ENCODE measurements at regions not wholly inside any gene's neighbourhood (a gene's known extent, or its start where the extent isn't known, plus 50 kb on each side); places are given as distances from the start of the nearest gene placed in this dataset.
"Not testable (repeated sequence)": the region's sequence is repeated elsewhere in the genome, so short reads cannot be mapped to it uniquely, and the experiment has no call there.

- no peak overlapping the region for H3K4me3 ChIP-seq (ENCODE audit: low read depth, low read length, poor library complexity, severe bottlenecking)
- ChIA-PET POLR2A (ENCODE audit: low non-redundant PET) (no interaction called here), CTCF (no interaction called here)
- intact Hi-C loops (cut with micrococcal nuclease; ENCODE audit: unreplicated experiment): no loop called here
- H3K9me3 ChIP-seq (ENCODE audit: low read depth, low read length, poor library complexity, severe bottlenecking): no peaks in the 10 kb centered on the region
- no peak overlapping the region for H3K27ac ChIP-seq (ENCODE audit: low read depth, low read length, poor library complexity, severe bottlenecking)
- H3K36me3 ChIP-seq (ENCODE audit: insufficient read depth, low read length, poor library complexity, severe bottlenecking): no peaks in the 10 kb centered on the region
- no peak for DNase-seq (ENCODE audit: low spot score)
- BruUV-seq (replicated peaks): no TSS peak
- H3K27me3 ChIP-seq (replicated peaks; ENCODE audit: insufficient read depth, low read depth, low read length, poor library complexity): no peaks in the 10 kb centered on the region
- no peak for TF ChIP-seq EZH2 (IDR thresholded peaks at IDR 0.05; ENCODE audit: borderline replicate concordance, low read depth, low read length, poor library complexity, severe bottlenecking)
- no peak for TF ChIP-seq CTCF (conservative IDR thresholded peaks at IDR 0.05; ENCODE audit: low read depth, low read length)
- no peaks in the 10 kb centered on the region for H3K4me1 ChIP-seq (ENCODE audit: insufficient read depth, low read length, poor library complexity, severe bottlenecking)
Measured at GRCh38 chr10:84965468-84965867, 637.1 kb downstream of the CCSER2 start.

- Histone ChIP-seq H3K4me3 (ENCODE audit: low read depth, low read length, poor library complexity, severe bottlenecking) (no peak overlapping the region), H3K9me3 (ENCODE audit: low read depth, low read length, poor library complexity, severe bottlenecking) (no peaks in the 10 kb centered on the region), H3K27ac (ENCODE audit: low read depth, low read length, poor library complexity, severe bottlenecking) (no peak overlapping the region), H3K27me3 (replicated peaks; ENCODE audit: insufficient read depth, low read depth, low read length, poor library complexity) (no peaks in the 10 kb centered on the region), H3K4me1 (ENCODE audit: insufficient read depth, low read length, poor library complexity, severe bottlenecking) (no peaks in the 10 kb centered on the region), H3K36me3 (ENCODE audit: insufficient read depth, low read length, poor library complexity, severe bottlenecking) (no peaks in the 10 kb centered on the region)
- CTCF ChIA-PET: no interaction called here
- intact Hi-C loops (cut with micrococcal nuclease; ENCODE audit: unreplicated experiment): no loop called here
- BruUV-seq (replicated peaks): no TSS peak
- POLR2A ChIA-PET (ENCODE audit: low non-redundant PET): no interaction called here
- no peak for TF ChIP-seq EZH2 (IDR thresholded peaks at IDR 0.05; ENCODE audit: borderline replicate concordance, low read depth, low read length, poor library complexity, severe bottlenecking)
- peak; percentile 4; the same call in 1 of the 2 replicates for TF ChIP-seq CTCF (conservative IDR thresholded peaks at IDR 0.05; ENCODE audit: low read depth, low read length)
- no peak for DNase-seq (ENCODE audit: low spot score)
Measured at GRCh38 chr10:84966708-84967441, 638.5 kb downstream of the CCSER2 start.

- BruUV-seq (replicated peaks); intact Hi-C loops (cut with micrococcal nuclease; ENCODE audit: unreplicated experiment): not testable (repeated sequence)
Measured at GRCh38 chr10:84969297-84969696, 640.9 kb downstream of the CCSER2 start.

GRCh38 chr10:84987039-84987438 is 658.6 kb downstream of the CCSER2 start:
- ChIA-PET CTCF (no interaction called here), POLR2A (ENCODE audit: low non-redundant PET) (no interaction called here)
- no peaks in the 10 kb centered on the region for H3K27me3 ChIP-seq (replicated peaks; ENCODE audit: insufficient read depth, low read depth, low read length, poor library complexity)
- no peak for DNase-seq (ENCODE audit: low spot score)
- BruUV-seq (replicated peaks): no TSS peak
- no peaks in the 10 kb centered on the region for H3K36me3 ChIP-seq (ENCODE audit: insufficient read depth, low read length, poor library complexity, severe bottlenecking)
- no peaks in the 10 kb centered on the region for H3K4me1 ChIP-seq (ENCODE audit: insufficient read depth, low read length, poor library complexity, severe bottlenecking)
- H3K27ac ChIP-seq (ENCODE audit: low read depth, low read length, poor library complexity, severe bottlenecking): no peak overlapping the region
- intact Hi-C loops (cut with micrococcal nuclease; ENCODE audit: unreplicated experiment): no loop called here
- no peaks in the 10 kb centered on the region for H3K9me3 ChIP-seq (ENCODE audit: low read depth, low read length, poor library complexity, severe bottlenecking)
- H3K4me3 ChIP-seq (ENCODE audit: low read depth, low read length, poor library complexity, severe bottlenecking): no peak overlapping the region
- TF ChIP-seq CTCF (conservative IDR thresholded peaks at IDR 0.05; ENCODE audit: low read depth, low read length) (no peak), EZH2 (IDR thresholded peaks at IDR 0.05; ENCODE audit: borderline replicate concordance, low read depth, low read length, poor library complexity, severe bottlenecking) (no peak)

More at GRCh38 chr10:84969297-84969696, 640.9 kb downstream of the CCSER2 start:
- POLR2A ChIA-PET (ENCODE audit: low non-redundant PET); H3K27ac ChIP-seq (ENCODE audit: low read depth, low read length, poor library complexity, severe bottlenecking); H3K4me3 ChIP-seq (ENCODE audit: low read depth, low read length, poor library complexity, severe bottlenecking); H3K36me3 ChIP-seq (ENCODE audit: insufficient read depth, low read length, poor library complexity, severe bottlenecking); H3K9me3 ChIP-seq (ENCODE audit: low read depth, low read length, poor library complexity, severe bottlenecking); H3K4me1 ChIP-seq (ENCODE audit: insufficient read depth, low read length, poor library complexity, severe bottlenecking); DNase-seq (ENCODE audit: low spot score); H3K27me3 ChIP-seq (replicated peaks; ENCODE audit: insufficient read depth, low read depth, low read length, poor library complexity); CTCF ChIA-PET: not testable (repeated sequence)
